ENCODE measurements at regions not wholly inside any gene's neighbourhood (a gene's known extent, or its start where the extent isn't known, plus 50 kb on each side); places are given as distances from the start of the nearest gene placed in this dataset.

DNA sequence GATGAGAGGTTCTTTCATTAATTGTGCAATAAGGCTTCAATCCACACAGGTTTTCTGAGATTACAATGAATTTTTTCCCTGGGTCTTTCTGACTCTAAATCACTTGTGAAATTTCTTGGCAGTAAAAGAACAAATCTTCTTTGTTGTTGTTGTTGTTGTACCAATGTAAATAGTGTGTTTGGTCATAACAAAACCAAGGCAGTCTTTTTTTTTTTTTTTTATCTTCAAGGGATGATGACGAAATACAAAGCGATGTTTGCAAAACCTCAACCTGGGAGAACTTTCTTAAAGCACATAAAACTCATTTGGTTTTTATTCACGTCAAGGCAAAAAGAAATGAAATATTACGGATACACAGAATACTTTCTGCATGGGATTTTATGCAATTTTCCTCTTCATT lies 462.0 kb downstream of the LIG4 start:
- no peaks in the 10 kb centered on the region for H3K4me1 Mint-ChIP-seq

DNA sequence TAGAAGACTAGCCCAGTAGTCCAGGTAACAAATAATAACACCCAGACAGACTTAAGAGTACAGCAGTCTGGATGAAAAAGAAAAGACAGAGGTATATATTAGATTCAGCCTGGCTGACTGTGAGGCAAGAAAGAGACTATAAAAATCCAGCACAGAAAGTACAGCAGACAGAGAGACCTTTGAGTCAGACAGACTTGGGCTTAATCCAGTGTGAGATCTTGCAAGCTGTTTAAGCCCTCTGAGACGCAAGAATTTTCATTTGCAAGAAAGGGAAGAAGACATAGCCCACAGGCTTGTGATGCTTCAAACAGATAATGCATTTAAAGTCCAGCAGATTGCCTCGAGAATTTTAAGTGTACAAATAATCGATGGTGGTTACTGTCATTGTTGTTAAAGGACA lies 471.4 kb downstream of the LIG4 start:
- Histone ChIP-seq H3K27ac (ENCODE audit: insufficient read depth, low read length, poor library complexity, severe bottlenecking) (no peak overlapping the region), H3K9me3 (ENCODE audit: control insufficient read depth in 2 of 2, low read length in 2 of 2) (no peaks in the 10 kb centered on the region), H3K4me1 (ENCODE audit: control insufficient read depth, insufficient read depth, low read length, poor library complexity, severe bottlenecking) (no peaks in the 10 kb centered on the region), H3K27me3 (ENCODE audit: control insufficient read depth, insufficient read depth, low read length) (no peaks in the 10 kb centered on the region), H3K36me3 (ENCODE audit: control insufficient read depth, insufficient read depth, low read length) (no peaks in the 10 kb centered on the region), H3K4me3 (ENCODE audit: low read depth, low read length) (no peak overlapping the region)
- H3K4me3 Mint-ChIP-seq = no peak overlapping the region
- DNase-seq (no peak), ATAC-seq (ENCODE audit: low read depth in 2 of 2) (no peak)
- H3K27ac Mint-ChIP-seq = no peak overlapping the region
- H3K36me3 Mint-ChIP-seq = no peaks in the 10 kb centered on the region
- peaks cover 0 to 4% (median 0%) of the 10 kb centered on the region in 7 donors for H3K9me3 Mint-ChIP-seq
- no peaks in the 10 kb centered on the region for H3K27me3 Mint-ChIP-seq
- H3K4me1 Mint-ChIP-seq = no peaks in the 10 kb centered on the region

More for the DNA sequence above, 462.0 kb downstream of the LIG4 start:
- Mint-ChIP-seq H3K9me3 (peaks cover 0 to 10% (median 0%) of the 10 kb centered on the region in 7 donors), H3K4me3 (no peak overlapping the region), H3K36me3 (no peaks in the 10 kb centered on the region), H3K27me3 (no peaks in the 10 kb centered on the region), H3K27ac (no peak overlapping the region)
- ATAC-seq (ENCODE audit: low read depth in 2 of 2) = no peak
- H3K27ac ChIP-seq (ENCODE audit: insufficient read depth, low read length, poor library complexity, severe bottlenecking) = no peak overlapping the region
- no peaks in the 10 kb centered on the region for H3K36me3 ChIP-seq (ENCODE audit: control insufficient read depth, insufficient read depth, low read length)
- no peaks in the 10 kb centered on the region for H3K4me1 ChIP-seq (ENCODE audit: control insufficient read depth, insufficient read depth, low read length, poor library complexity, severe bottlenecking)
- H3K27me3 ChIP-seq (ENCODE audit: control insufficient read depth, insufficient read depth, low read length) = no peaks in the 10 kb centered on the region
- no peak for DNase-seq
- H3K9me3 ChIP-seq (ENCODE audit: control insufficient read depth in 2 of 2, low read length in 2 of 2) = no peaks in the 10 kb centered on the region
- H3K4me3 ChIP-seq (ENCODE audit: low read depth, low read length) = no peak overlapping the region

DNA sequence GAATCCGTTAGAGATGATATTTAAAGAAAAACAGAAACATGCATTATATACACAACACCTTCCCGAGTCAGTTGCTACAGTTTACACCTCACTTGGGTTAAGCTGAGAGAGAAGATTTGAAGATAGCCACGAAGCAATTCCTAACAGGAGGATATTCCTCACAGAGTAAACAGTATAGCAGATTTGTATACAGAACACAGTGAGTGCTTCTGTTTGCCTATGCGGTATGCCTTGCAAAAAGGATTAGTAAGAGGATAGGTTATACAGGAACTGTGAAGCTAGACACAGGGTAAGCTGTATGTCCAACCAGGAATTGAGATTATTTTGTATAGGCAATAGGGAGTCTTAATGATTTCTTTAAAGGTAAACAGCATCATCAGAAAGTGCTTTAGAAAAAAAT lies 471.8 kb downstream of the LIG4 start:
- Histone ChIP-seq H3K36me3 (ENCODE audit: control insufficient read depth, insufficient read depth, low read length) (no peaks in the 10 kb centered on the region), H3K27ac (ENCODE audit: insufficient read depth, low read length, poor library complexity, severe bottlenecking) (no peak overlapping the region), H3K4me3 (ENCODE audit: low read depth, low read length) (no peak overlapping the region), H3K4me1 (ENCODE audit: control insufficient read depth, insufficient read depth, low read length, poor library complexity, severe bottlenecking) (no peaks in the 10 kb centered on the region), H3K27me3 (ENCODE audit: control insufficient read depth, insufficient read depth, low read length) (no peaks in the 10 kb centered on the region), H3K9me3 (ENCODE audit: control insufficient read depth in 2 of 2, low read length in 2 of 2) (no peaks in the 10 kb centered on the region)
- Mint-ChIP-seq H3K27me3 (no peaks in the 10 kb centered on the region), H3K36me3 (no peaks in the 10 kb centered on the region), H3K4me1 (no peaks in the 10 kb centered on the region), H3K27ac (no peak overlapping the region), H3K9me3 (peaks cover 0 to 5% (median 2%) of the 10 kb centered on the region in 7 donors), H3K4me3 (no peak overlapping the region)
- DNase-seq = no peak
- ATAC-seq (ENCODE audit: low read depth in 2 of 2) = no peak

DNA sequence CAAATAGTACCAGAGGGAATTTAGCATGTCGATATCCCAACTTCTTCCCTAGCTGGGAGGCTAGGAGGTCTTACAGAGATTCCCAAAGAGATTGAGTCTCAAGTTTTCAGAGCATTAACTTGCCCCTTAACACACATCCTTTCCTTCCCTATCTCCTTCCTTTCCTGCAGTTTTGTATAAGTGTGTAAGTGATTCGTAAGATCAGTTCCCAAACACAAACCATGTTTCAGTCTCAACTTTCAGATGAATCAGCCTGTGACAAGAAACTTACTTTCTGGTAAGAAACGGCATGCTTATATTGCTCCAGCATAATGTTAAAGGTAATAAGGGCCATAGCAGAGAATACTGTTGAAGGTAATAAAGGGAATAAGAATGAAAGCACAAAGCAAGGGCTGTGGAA lies 472.2 kb downstream of the LIG4 start:
- no peak overlapping the region for H3K4me3 ChIP-seq (ENCODE audit: low read depth, low read length)
- DNase-seq = no peak
- H3K9me3 Mint-ChIP-seq = peaks cover 0 to 8% (median 4%) of the 10 kb centered on the region in 7 donors
- H3K9me3 ChIP-seq (ENCODE audit: control insufficient read depth in 2 of 2, low read length in 2 of 2) = no peaks in the 10 kb centered on the region
- no peak overlapping the region for H3K27ac Mint-ChIP-seq
- H3K36me3 ChIP-seq (ENCODE audit: control insufficient read depth, insufficient read depth, low read length) = no peaks in the 10 kb centered on the region
- no peaks in the 10 kb centered on the region for H3K27me3 ChIP-seq (ENCODE audit: control insufficient read depth, insufficient read depth, low read length)
- no peak overlapping the region for H3K27ac ChIP-seq (ENCODE audit: insufficient read depth, low read length, poor library complexity, severe bottlenecking)
- H3K27me3 Mint-ChIP-seq = no peaks in the 10 kb centered on the region
- no peaks in the 10 kb centered on the region for H3K4me1 ChIP-seq (ENCODE audit: control insufficient read depth, insufficient read depth, low read length, poor library complexity, severe bottlenecking)
- H3K4me3 Mint-ChIP-seq = no peak overlapping the region
- H3K4me1 Mint-ChIP-seq = no peaks in the 10 kb centered on the region
- no peak for ATAC-seq (ENCODE audit: low read depth in 2 of 2)
- no peaks in the 10 kb centered on the region for H3K36me3 Mint-ChIP-seq

DNA sequence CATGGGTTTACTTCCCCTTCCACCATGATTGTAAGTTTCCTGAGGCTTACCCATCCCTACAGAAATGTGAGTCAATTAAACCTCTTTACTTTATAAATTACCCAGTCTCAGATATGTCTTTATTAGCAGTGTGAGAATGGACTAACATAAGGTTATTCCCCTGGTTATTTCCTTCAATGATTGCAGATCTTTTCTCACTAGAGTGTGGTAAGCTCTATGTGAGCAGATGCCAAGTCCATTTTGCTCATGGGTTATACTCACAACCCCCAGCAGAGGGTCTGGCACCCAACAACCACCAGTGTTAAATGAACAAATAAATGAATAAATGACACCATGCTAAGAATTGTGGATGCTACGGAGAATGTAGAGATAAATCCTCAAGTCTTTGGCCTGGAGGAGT lies 472.8 kb downstream of the LIG4 start:
- H3K4me3 Mint-ChIP-seq = no peak overlapping the region
- Histone ChIP-seq H3K4me1 (ENCODE audit: control insufficient read depth, insufficient read depth, low read length, poor library complexity, severe bottlenecking) (no peaks in the 10 kb centered on the region), H3K27ac (ENCODE audit: insufficient read depth, low read length, poor library complexity, severe bottlenecking) (no peak overlapping the region), H3K9me3 (ENCODE audit: control insufficient read depth in 2 of 2, low read length in 2 of 2) (no peaks in the 10 kb centered on the region), H3K27me3 (ENCODE audit: control insufficient read depth, insufficient read depth, low read length) (no peaks in the 10 kb centered on the region), H3K36me3 (ENCODE audit: control insufficient read depth, insufficient read depth, low read length) (no peaks in the 10 kb centered on the region), H3K4me3 (ENCODE audit: low read depth, low read length) (no peak overlapping the region)
- no peaks in the 10 kb centered on the region for H3K27me3 Mint-ChIP-seq
- H3K4me1 Mint-ChIP-seq = no peaks in the 10 kb centered on the region
- H3K9me3 Mint-ChIP-seq = peaks cover 0 to 8% (median 4%) of the 10 kb centered on the region in 7 donors
- ATAC-seq (ENCODE audit: low read depth in 2 of 2) (no peak), DNase-seq (no peak)
- H3K27ac Mint-ChIP-seq = no peak overlapping the region
- no peaks in the 10 kb centered on the region for H3K36me3 Mint-ChIP-seq

DNA sequence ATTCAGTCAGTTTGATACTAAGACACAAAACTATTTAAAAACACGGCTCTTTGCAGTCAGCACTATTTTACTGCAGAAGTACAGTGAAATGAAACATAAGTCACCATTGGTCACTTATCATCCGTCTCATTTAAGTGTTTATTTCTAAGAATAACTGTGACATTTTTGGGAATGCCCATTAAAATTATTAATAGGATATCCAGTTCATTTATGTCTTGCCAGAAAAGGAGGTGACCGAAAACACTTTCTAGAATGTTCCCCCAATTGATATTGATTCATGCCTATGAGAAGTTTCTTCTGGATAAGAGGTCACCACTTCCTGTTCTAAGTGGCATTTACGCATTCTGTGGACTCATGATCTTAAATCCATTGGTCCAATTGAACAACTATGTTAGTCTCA lies 477.3 kb downstream of the LIG4 start:
- H3K36me3 ChIP-seq (ENCODE audit: control insufficient read depth, insufficient read depth, low read length) = no peaks in the 10 kb centered on the region
- no peak overlapping the region for H3K27ac ChIP-seq (ENCODE audit: insufficient read depth, low read length, poor library complexity, severe bottlenecking)
- no peaks in the 10 kb centered on the region for H3K36me3 Mint-ChIP-seq
- H3K27me3 ChIP-seq (ENCODE audit: control insufficient read depth, insufficient read depth, low read length) = no peaks in the 10 kb centered on the region
- DNase-seq (no peak), ATAC-seq (ENCODE audit: low read depth in 2 of 2) (no peak)
- no peak overlapping the region for H3K4me3 ChIP-seq (ENCODE audit: low read depth, low read length)
- no peaks in the 10 kb centered on the region for H3K4me1 Mint-ChIP-seq
- H3K9me3 ChIP-seq (ENCODE audit: control insufficient read depth in 2 of 2, low read length in 2 of 2) = no peaks in the 10 kb centered on the region
- no peak overlapping the region for H3K4me3 Mint-ChIP-seq
- H3K4me1 ChIP-seq (ENCODE audit: control insufficient read depth, insufficient read depth, low read length, poor library complexity, severe bottlenecking) = no peaks in the 10 kb centered on the region
- H3K27ac Mint-ChIP-seq = no peak overlapping the region
- peaks cover 0 to 8% (median 5%) of the 10 kb centered on the region in 7 donors for H3K9me3 Mint-ChIP-seq
- H3K27me3 Mint-ChIP-seq = no peaks in the 10 kb centered on the region

DNA sequence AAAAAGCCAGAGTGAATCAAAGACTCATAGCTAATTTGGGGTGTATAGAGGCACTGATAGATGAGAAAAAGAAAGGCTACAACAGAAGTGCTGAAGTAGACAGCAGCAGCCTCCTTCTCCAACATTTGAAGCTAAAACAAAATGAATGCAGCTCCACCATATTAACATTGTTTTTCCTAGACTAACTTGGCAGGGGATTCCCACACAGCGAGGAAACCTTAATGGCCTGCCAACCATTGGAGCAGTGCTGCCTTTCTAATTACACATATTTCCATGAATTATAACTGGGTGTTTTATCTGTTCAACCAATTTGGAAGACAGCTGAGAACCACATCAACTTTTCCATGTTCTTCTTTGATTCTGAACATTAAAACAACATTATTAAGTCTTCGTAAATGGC lies 478.6 kb downstream of the LIG4 start:
- no peaks in the 10 kb centered on the region for H3K4me1 Mint-ChIP-seq
- Histone ChIP-seq H3K27me3 (ENCODE audit: control insufficient read depth, insufficient read depth, low read length) (no peaks in the 10 kb centered on the region), H3K4me3 (ENCODE audit: low read depth, low read length) (no peak overlapping the region), H3K36me3 (ENCODE audit: control insufficient read depth, insufficient read depth, low read length) (no peaks in the 10 kb centered on the region), H3K27ac (ENCODE audit: insufficient read depth, low read length, poor library complexity, severe bottlenecking) (no peak overlapping the region), H3K4me1 (ENCODE audit: control insufficient read depth, insufficient read depth, low read length, poor library complexity, severe bottlenecking) (no peaks in the 10 kb centered on the region), H3K9me3 (ENCODE audit: control insufficient read depth in 2 of 2, low read length in 2 of 2) (no peaks in the 10 kb centered on the region)
- H3K9me3 Mint-ChIP-seq = peaks cover 0 to 9% (median 5%) of the 10 kb centered on the region in 7 donors
- no peak for ATAC-seq (ENCODE audit: low read depth in 2 of 2)
- DNase-seq = no peak
- no peaks in the 10 kb centered on the region for H3K36me3 Mint-ChIP-seq
- no peak overlapping the region for H3K4me3 Mint-ChIP-seq
- H3K27me3 Mint-ChIP-seq = no peaks in the 10 kb centered on the region
- H3K27ac Mint-ChIP-seq = no peak overlapping the region

DNA sequence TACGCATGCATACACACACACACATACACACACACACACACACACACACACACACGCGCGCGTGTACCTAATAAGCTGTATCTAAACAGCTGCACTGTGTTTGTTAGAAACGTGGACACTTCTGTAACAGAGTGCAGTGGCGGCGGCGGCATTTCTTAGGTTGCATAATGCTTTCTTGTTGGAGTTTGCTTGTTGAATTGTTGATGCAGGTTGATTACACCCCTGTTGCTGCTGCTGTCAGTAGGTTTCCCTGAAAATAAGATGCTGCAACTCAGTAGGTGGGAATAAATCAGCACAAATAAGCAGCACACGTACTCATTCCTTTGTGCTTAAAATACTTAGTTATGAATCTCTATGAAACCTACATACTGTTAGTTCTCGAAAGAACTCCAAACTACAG lies 479.2 kb downstream of the LIG4 start:
- H3K4me3 Mint-ChIP-seq = no peak overlapping the region
- H3K4me1 Mint-ChIP-seq = no peaks in the 10 kb centered on the region
- H3K4me3 ChIP-seq (ENCODE audit: low read depth, low read length) = no peak overlapping the region
- H3K4me1 ChIP-seq (ENCODE audit: control insufficient read depth, insufficient read depth, low read length, poor library complexity, severe bottlenecking) = no peaks in the 10 kb centered on the region
- H3K36me3 ChIP-seq (ENCODE audit: control insufficient read depth, insufficient read depth, low read length) = no peaks in the 10 kb centered on the region
- no peaks in the 10 kb centered on the region for H3K27me3 Mint-ChIP-seq
- H3K27ac ChIP-seq (ENCODE audit: insufficient read depth, low read length, poor library complexity, severe bottlenecking) = no peak overlapping the region
- DNase-seq = no peak
- H3K36me3 Mint-ChIP-seq = no peaks in the 10 kb centered on the region
- no peaks in the 10 kb centered on the region for H3K27me3 ChIP-seq (ENCODE audit: control insufficient read depth, insufficient read depth, low read length)
- no peak overlapping the region for H3K27ac Mint-ChIP-seq
- H3K9me3 Mint-ChIP-seq = peaks cover 0 to 11% (median 5%) of the 10 kb centered on the region in 7 donors
- ATAC-seq (ENCODE audit: low read depth in 2 of 2) = no peak
- no peaks in the 10 kb centered on the region for H3K9me3 ChIP-seq (ENCODE audit: control insufficient read depth in 2 of 2, low read length in 2 of 2)

Data from CD4-positive, CD25-positive, alpha-beta regulatory T cell (primary cell).